T47D (cell line): ENCODE measurements at regions not wholly inside any gene's neighbourhood (a gene's known extent, or its start where the extent isn't known, plus 50 kb on each side); places are given as distances from the start of the nearest gene placed in this dataset.
"Not testable (repeated sequence)": the region's sequence is repeated elsewhere in the genome, so short reads cannot be mapped to it uniquely, and the experiment has no call there.

Source experiments
- DNase-seq, 2 experiments: peaks; one replicate each; pipeline versions ENCODE4 v3.0.0 to v3.0.0-alpha.2; 2011 to 2012; ENCODE audit warnings: low read depth in 1 of 2, low spot score in 1 of 2
- JUND ChIP-seq: IDR thresholded peaks from 2 replicates; pipeline ENCODE4 v1.6.1; 2012; ENCODE audit warnings: low read depth
- in situ Hi-C: cut with HindIII; loops from 2 replicates; pipeline ENCODE4 v1.10.0; 2016; ENCODE audit warnings: low sequenced_read_pairs, low pct_unique_long_range_greater_than_20kb

DNA sequence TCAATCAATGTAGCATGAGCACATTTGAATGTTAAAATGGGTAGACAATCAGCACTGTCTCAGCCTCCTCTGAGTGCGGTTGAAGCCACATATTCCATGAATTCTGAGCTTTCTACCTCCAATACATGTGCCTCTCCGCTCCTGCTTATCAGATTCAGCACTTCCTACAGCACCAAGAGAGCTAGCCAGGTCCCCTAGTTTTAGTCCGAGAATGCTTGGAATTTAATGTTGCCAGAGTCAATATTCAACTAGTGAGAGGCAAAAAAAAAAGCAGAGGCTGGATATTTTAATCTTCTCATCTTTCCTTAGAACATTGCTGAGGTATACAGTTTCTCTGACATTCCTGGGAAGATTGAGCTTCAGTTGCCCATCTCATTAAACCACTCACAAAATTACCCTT, 1979.1 kb upstream of the CDH9 start:
- in situ Hi-C loops = no loop called here
- no peak for TF ChIP-seq JUND
- peak in 1 of 2 experiments; percentile 48 for DNase-seq

DNA sequence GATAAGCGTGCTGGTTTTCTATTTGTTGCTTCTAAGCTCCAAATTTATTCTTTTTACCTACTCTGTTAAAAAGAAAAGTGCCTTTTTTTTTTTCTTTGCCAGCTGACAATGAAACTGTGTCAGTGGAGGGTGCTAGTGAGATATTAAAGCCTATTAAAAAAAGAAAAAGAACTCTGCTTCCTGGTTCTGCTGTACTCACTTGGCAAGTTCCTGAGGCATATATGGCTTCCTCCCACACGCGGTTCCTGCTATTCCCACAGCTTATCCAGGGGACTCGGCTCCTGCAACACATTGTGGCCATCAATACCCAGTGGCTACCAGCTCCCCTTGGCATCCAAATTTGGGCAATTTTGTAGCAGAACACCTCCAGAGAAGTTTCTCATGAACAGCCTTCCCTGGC, 1977.7 kb upstream of the CDH9 start:
- in situ Hi-C loops = no loop called here
- no peak for TF ChIP-seq JUND
- DNase-seq = peak; percentile 3 to 37

DNA sequence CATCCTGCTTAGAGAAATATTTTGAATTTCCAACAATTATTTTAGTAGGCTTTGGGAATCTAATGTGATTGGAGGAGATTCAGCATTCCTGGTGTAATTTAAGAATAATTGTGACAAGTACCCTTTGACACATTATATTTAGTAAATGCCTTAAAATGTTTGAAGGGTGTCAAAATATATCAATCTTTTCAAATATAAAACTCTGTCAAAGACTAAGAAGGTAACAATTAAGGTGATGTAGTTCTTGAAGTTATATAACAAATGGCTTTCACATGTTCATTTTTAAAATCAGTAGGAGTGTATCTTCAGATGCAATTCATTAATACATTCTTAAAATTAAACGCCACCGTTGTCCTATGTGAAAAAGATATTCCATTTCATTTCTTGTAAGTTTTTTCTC, 1977.1 kb upstream of the CDH9 start:
- no peak for DNase-seq
- no peak for TF ChIP-seq JUND
- in situ Hi-C loops = no loop called here

DNA sequence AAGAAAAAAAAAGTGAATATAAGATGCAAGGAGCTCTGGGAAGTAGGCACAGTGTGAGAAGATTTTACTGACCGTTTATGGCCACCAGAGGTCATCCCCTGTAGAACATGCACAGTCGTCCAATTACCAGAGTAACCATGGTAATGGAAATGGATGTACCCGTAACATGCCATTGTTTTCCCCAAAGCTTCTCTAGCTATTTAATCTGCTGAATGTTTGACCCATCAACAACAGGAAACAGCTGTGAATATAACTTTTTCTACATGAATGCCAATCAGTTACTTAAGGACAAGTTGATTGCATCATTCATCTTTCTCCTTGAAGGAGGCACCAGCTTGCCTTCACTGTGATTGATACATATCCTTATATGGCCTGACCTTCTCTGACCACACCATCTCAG, 1967.0 kb upstream of the CDH9 start:
- in situ Hi-C loops = no loop called here
- TF ChIP-seq JUND = no peak
- DNase-seq = peak; percentile 5 to 58

DNA sequence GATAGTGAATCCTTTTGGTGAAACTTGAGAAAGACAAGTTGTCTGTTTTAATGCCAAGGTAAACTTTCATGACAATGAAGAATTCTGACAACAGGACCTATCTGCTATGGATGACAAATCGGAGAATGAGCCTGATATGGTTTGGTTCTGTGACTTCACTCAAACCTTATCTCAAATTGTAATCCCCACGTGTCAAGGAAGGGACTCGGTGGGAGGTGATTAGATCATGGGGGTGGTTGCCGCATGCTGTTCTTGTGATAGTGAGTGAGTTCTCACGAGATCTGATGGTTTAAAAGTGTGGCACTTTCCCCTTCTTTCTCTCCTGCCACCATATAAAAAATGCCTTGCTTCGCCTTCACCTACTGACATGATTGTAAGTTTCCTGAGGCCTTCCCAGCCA, 1964.1 kb upstream of the CDH9 start:
- no peak for DNase-seq
- no peak for TF ChIP-seq JUND
- in situ Hi-C loops = no loop called here

DNA sequence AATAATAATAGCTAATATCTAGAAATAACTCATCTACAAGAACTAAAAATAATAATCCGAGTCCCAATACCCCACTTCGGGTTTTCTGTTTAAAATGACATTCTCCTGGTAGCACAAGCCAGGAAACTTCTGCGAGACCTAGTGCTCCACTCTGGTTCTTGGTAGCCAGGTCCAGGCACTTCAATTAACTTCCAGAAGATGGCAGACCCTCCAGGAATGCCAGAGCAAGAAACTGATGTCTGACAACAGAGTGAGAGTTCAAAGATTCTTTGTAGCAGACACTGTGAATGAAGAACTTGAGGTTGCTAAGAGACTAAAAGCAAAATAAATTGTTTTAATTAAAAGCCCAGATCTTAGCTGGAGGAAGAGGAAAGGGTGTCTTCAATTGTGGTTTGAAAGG, 1963.3 kb upstream of the CDH9 start:
- peak; percentile 7 to 42 for DNase-seq
- no peak for TF ChIP-seq JUND
- in situ Hi-C loops = no loop called here

DNA sequence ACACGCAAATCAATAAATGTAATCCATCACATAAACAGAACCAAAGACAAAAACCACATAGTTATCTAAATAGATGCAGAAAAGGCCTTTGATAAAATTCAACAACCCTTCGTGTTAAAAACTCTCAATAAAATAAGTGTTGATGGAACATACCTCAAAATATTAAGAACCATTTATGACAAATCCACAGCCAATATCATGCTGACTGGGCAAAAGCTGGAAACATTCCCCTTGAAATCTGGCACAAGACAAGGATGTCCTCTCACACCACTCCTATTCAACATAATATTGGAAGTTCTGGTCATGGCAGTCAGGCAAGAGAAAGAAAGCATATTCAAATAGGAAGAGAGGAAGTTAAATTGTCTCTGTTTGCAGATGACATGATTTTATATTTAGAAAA, 1946.3 kb upstream of the CDH9 start:
- in situ Hi-C loops = no loop called here
- TF ChIP-seq JUND = no peak
- no peak for DNase-seq

DNA sequence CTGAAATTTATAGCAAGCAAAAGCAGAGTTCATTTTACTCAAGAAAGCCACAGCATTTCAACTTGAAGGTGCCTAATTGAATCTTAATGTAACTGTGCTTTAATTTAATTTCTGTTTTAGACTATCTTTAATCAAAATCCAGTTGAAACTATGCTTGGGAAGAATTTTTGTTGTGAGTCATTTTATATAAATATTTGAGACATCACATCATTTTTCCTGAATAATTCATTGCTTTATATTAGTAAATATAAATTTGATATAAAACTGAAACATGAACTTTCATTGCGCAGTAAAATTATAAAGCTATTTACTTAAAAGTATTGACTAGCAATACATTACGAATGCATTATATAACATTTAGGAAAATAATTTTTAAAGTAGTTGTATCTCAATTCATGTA, 1937.1 kb upstream of the CDH9 start:
- in situ Hi-C loops = no loop called here
- TF ChIP-seq JUND = no peak
- DNase-seq = no peak

DNA sequence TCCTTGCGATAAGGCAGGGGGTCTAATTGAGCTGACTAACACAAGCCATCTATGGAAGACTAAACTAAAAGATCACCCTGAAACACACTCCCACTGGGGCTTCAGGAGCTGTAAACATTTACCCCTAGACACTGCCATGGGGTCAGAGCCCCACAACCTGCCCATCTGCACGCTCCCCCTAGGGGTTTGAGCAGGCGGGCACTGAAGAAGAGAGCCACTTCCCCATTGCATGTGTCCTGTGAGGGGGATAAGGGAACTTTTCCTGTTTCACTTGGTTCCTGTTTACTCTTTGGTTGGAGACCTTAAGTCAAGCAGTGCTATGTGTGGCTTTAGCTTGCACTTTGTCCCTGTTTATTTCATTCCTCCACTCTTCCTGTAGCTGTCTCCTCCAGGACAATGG, 1929.5 kb upstream of the CDH9 start:
- TF ChIP-seq JUND = no peak
- in situ Hi-C loops = no loop called here
- no peak for DNase-seq

DNA sequence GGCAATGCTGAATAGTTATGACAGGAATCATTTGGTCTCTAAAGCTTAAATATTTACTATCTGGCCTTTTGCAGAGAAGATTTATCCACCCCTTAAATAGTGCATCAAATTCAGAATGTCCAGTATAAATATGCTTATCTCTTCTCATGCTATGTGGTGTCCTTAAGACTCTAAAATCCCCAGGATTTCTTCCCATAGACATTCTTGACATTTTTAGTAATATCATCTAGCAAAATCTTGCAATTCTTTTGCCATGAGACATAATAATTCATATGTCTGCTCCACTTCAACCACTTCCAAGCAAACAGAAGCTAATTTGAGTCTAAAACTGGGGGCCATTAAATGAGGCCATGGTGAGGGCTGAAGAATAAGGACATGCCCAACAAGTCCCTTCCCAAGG, 1923.4 kb upstream of the CDH9 start:
- in situ Hi-C loops = no loop called here
- TF ChIP-seq JUND = no peak
- DNase-seq = no peak

DNA sequence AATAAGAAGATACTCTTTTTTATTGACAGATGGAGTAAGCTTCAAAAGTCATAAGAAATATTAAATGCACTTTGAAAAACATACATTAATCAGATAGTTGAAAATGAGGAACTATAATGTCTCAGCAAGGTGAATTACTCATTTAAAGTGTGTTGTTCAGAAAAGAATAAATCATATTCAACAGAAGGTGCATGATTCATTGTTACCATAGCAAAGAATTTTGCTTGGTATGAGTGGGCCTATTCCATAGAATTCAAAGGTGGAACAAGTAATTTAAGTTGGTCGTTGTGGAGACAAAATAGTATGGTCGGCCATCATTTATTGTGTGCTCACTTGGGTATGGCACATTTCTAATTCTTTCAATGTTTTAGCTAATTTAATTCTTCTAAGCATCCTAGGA, 1920.2 kb upstream of the CDH9 start:
- no peak for TF ChIP-seq JUND
- DNase-seq = no peak
- in situ Hi-C loops = no loop called here

DNA sequence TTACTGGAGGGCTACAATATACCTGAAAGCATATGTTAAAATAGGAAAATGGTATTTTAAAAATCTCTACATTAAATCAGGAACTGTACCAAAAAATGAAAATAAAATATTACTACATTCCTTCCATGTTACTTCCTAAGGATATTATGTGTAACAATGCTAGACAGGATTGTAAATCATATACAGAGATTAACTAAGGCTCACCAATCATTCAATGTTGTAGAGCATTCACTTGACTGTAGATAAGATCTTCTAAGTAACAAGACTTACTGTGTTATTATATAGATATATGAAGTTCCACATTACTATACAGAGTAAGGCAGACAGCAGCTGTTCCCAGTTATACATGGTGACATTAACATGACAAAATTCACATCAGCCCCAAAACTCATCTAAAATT, 1919.1 kb upstream of the CDH9 start:
- no peak for DNase-seq
- TF ChIP-seq JUND = no peak
- in situ Hi-C loops = no loop called here

DNA sequence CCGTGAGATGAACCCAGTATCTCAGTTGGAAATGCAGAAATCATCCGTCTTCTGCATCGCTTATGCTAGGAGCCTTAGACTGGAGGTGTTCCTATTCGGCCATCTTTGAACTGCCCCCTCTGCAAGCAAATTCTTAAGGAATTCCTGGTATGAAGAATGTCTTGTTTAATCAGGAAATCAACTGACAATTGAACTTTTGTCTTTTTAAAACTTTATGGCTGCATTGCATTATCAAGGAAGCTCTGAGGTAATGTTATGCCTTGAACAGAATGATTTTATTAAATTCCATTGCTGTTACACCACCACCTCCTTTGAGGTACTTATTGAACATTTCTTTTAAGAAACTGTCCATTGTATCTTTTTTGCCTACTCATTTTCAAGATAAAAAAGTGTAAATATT, 1915.7 kb upstream of the CDH9 start:
- TF ChIP-seq JUND = no peak

DNA sequence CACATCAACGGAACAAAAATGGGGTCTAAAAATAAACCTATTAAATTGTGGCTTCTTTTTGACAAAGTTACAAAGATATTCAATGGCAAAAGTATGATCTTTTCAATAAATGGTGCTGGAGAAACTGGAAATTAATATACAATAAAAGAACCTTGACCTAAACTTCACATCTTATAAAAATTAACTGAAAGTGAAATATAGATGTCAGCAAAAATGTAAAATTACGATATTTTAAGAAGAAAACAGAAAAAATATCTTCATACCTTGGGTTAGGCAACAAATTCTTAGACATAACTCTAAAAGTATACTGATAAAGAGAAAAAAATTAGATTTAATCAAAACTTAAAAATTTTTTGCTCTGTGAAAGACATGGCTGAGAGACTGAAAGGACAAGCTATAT, 1909.5 kb upstream of the CDH9 start:
- TF ChIP-seq JUND = no peak
- in situ Hi-C loops = no loop called here
- no peak for DNase-seq

More for the DNA sequence above, 1915.7 kb upstream of the CDH9 start:
- in situ Hi-C loops = no loop called here
- no peak for DNase-seq

DNA sequence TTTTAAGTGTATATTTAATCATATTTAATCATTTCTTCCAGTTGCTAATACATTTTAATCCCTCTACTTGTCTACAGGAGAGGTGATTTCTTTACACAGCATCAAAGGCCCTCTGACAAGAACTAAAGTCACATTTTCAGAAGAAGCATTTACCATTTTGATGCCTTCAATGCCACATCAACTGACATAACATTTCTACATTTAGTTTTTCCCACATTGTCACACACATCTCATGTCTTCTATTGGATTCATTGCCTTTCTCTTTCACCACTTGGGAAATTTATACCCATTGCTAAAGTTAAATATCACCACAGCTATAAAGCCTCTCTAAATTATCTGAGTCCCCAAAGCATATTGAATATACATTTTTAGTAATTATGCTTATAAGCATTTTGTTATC, 1907.5 kb upstream of the CDH9 start:
- no peak for DNase-seq
- in situ Hi-C loops = no loop called here
- TF ChIP-seq JUND = no peak

DNA sequence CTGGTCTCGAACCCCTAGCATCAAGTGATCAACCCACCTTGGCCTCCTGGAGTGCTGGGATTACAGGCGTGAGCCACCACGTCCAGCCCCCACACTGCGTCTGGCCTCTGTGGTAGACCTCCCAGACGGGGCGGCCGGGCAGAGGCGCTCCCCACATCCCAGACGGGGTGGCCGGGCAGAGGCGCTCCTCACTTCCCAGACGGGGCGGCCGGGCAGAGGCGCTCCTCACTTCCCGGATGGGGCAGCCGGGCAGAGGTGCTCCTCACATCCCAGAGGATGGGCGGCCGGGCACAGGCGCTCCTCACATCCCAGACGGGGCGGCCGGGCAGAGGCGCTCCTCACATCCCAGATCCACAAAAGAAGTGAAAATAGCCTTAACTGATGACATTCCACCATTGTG, 1891.0 kb upstream of the CDH9 start:
- in situ Hi-C loops = not testable (repeated sequence)

DNA sequence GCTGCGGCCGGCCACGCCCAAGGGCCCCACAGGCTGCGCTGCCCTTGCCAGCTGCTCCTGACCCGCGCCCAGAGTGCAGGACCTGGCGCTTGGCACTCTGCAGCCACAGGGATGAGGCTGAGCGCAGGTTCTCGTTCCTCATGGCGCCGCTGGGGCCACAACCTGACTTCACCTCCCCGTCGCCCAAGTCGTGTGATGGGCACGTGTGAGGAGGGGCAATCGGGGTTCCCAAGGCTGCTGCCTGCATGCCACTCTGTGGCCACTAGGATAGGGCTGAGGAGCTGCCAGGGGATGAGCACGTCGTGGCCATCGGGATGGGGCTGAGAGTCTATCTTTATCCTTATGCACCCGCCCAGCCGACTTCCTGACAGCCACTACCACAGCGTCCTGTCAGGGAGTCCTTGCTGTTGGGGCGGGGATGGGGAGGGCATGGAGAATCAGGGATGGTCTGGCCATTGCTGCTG, 1890.0 kb upstream of the CDH9 start:
- DNase-seq, in situ Hi-C loops: not testable (repeated sequence)

More for the DNA sequence above, 1891.0 kb upstream of the CDH9 start:
- DNase-seq = not testable (repeated sequence)
